ENCODE measurements at regions not wholly inside any gene's neighbourhood (a gene's known extent, or its start where the extent isn't known, plus 50 kb on each side); places are given as distances from the start of the nearest gene placed in this dataset.
"Not testable (repeated sequence)": the region's sequence is repeated elsewhere in the genome, so short reads cannot be mapped to it uniquely, and the experiment has no call there.

GRCh38 chr18:51323961-51324360 lies 126.5 kb upstream of the MEX3C start:
- DNase-seq (ENCODE audit: extremely low read depth, low read depth, low spot score), result no peak

- no peak for DNase-seq (ENCODE audit: extremely low read depth, low read depth, low spot score)
Observed at GRCh38 chr18:51330148-51330547, 132.7 kb upstream of the MEX3C start.

DNA sequence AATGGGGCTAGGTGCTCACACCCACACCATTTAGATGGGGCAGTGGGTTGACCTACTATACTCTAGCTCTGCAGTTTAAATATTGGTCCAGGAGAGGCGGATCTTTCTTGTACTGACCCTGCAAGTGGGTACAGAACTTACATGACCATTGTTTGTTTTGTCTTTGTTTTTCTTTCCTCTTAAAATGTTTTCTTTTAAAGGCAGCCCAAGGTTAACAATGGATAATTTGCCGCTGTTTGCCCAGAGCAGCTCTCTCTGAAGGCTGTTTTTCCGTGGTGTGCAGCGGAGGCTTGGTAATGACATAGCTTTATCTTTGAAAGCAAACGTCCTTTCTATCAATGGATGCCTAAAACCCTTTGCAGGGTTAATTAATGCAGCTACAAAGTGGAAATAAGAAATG lies 133.3 kb upstream of the MEX3C start:
- DNase-seq (ENCODE audit: extremely low read depth, low read depth, low spot score), result no peak

DNA sequence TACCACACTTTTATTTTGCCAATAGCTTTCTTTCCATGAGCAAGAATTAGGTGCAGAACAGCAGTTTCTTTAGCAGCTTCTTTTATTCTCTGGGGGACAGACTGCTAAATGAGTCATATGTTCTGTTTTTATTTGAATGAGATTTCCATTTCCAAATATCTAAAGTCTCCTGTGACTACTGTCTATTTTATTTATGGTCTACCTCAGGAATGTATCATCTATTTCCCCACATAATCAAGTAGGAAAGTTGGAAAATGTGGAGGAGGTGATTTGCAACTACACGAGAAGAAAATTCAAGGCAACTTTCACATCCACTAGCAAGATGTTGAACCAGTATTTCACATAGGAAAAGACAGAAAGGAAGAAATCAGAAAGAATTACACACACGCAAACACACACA lies 139.9 kb upstream of the MEX3C start:
- DNase-seq (ENCODE audit: extremely low read depth, low read depth, low spot score), result no peak

DNA sequence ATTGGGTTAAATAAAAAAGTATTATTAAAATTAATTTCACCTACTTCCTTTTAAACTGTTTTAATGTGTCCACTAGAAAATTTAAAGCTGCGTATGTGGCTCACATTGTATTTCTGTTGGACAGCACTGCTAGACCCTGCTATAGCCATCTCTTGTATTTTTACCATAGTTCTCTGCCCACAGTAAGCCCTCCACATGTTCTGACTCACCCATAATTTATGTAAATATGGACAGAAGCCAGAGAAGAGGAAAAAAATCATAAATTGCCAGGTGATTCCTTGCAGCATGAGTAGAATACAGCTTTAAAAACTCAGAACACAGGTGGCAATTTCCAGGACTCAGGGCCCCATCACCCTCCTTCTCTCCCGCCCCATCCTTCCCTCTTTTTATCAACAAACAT lies 142.4 kb upstream of the MEX3C start:
- no peak for DNase-seq (ENCODE audit: extremely low read depth, low read depth, low spot score)

GRCh38 chr18:51340332-51340731 lies 142.9 kb upstream of the MEX3C start:
- no peak for DNase-seq (ENCODE audit: extremely low read depth, low read depth, low spot score)

GRCh38 chr18:51342815-51343214 lies 145.3 kb upstream of the MEX3C start:
- DNase-seq (ENCODE audit: extremely low read depth, low read depth, low spot score), result no peak

- DNase-seq (ENCODE audit: extremely low read depth, low read depth, low spot score), result no peak
Observed at GRCh38 chr18:51345848-51346391, 148.4 kb upstream of the MEX3C start.

DNA sequence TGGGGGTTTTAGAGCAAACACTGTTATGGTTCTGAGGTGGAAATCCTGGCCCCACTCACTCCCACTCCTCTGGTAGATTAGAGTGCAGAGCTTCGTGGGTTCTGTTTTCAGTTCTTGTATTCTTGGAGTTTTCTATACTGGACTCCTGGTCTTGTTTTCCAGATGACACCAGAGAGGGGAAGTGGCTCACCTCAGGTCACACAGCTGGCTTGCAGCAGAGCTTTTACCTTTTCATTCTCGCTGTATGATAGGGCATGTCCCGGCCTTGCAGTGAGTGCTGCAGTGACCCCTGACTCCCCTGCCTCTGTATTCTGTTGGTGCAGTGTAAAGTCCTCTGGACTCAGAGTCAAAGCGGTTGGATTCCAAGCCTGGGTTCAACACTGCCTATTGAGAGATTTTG lies 148.9 kb upstream of the MEX3C start:
- DNase-seq (ENCODE audit: extremely low read depth, low read depth, low spot score), result no peak

GRCh38 chr18:51350081-51350480 lies 152.6 kb upstream of the MEX3C start:
- no peak for DNase-seq (ENCODE audit: extremely low read depth, low read depth, low spot score)

- no peak for DNase-seq (ENCODE audit: extremely low read depth, low read depth, low spot score)
Observed at GRCh38 chr18:51355841-51356240, 158.4 kb upstream of the MEX3C start.

GRCh38 chr18:51360301-51360700 lies 162.8 kb upstream of the MEX3C start:
- not testable (repeated sequence) for DNase-seq (ENCODE audit: extremely low read depth, low read depth, low spot score)

DNA sequence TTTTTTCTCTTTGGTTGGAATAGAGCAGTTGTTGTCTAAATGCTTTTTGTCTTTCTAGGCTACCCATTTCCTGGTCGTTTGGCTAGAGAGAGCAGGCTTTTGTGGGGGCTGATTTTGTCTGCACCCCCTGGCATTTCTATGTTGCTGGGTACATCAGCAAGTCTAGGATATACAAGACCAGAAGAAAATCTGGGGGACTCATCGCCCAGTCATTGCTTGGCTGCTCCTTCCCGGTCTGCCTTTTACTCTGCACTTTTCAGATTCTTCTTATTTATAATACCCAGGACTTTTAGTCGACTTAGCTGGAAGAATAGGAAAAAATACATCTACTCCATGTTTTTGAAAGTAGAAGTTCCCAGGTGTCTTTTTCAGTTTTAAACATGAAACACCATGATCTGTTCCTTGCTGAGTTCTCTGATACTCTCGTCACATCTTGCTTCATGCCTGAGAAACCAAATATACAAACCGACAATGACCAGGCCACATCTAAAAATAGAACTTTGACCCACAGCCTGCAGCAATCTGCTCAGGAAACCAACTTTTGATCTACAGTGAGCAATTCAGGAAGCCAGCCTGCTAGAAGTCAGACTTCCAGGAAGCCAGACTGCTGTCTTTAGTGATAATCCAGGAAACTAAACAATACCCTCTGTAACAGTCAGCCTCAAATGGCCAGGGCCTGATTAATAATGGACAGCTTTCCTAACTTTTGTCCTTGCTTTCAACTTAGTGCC lies 163.8 kb upstream of the MEX3C start:
- peak; percentile 42 for DNase-seq (ENCODE audit: extremely low read depth, low read depth, low spot score)

- DNase-seq (ENCODE audit: extremely low read depth, low read depth, low spot score), result no peak
Observed at GRCh38 chr18:51363384-51363783, 165.9 kb upstream of the MEX3C start.

- no peak for DNase-seq (ENCODE audit: extremely low read depth, low read depth, low spot score)
Observed at GRCh38 chr18:51370996-51371395, 173.5 kb upstream of the MEX3C start.

- no peak for DNase-seq (ENCODE audit: extremely low read depth, low read depth, low spot score)
Observed at GRCh38 chr18:51371929-51372328, 174.4 kb upstream of the MEX3C start.

- DNase-seq (ENCODE audit: extremely low read depth, low read depth, low spot score), result no peak
Observed at GRCh38 chr18:51382081-51382480, 184.6 kb upstream of the MEX3C start.

DNA sequence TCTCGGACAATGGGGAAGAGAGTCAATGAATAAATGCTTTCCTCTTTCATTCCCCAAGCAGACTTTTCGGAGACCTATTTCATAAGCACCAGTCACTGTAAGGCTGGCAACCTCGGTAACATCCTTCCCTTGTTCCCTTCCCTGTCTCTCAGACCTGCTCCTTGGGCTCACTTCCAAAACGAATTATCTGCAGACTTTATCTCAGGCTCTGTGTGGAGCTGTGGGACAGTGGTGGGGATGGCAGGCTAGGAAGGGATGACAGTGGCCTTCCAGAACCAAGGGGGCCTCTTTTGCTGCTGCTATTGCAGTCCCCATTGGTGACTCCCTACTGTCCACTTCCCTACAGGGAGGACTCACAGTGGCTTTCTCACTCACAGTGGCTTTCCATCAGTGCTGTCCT lies 185.6 kb upstream of the MEX3C start:
- DNase-seq (ENCODE audit: extremely low read depth, low read depth, low spot score), result no peak

DNA sequence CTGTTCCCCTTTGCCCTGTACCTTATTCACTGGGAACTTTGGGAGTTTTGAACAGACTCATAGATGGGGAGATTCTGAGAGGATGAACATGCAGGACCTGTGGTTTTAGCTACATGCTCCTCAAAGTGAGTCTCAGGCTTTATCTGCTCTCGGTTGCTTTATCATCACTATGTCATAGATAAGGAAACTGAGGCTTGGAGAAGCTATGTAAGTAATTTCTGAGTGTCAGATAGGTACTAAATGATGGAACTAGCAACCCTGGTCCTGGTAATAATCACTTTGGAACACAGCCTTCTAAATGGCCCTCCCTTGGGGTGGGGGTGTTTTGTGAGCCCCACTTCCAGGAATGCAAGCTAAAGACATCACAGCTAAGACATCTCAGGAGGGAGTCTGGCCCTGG lies 186.2 kb upstream of the MEX3C start:
- no peak for DNase-seq (ENCODE audit: extremely low read depth, low read depth, low spot score)

DNA sequence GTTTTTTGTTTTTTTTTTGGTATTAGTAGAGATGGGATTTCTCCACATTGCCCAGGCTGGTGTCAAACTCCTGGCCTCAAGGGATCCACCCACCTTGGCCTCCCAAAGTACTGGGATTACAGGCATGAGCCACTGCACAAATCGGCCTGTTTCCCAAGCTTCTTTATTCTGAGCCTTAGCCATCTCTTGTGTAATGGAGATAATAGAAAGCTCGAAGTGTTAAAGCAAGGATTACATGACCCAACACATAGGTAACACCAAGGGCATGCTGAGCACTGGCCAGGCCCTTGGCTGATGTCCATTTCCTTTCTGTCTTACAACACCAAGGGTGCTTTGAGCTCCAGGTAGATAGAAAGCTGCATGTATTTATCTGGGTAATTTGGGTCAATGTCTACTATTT lies 187.8 kb upstream of the MEX3C start:
- no peak for DNase-seq (ENCODE audit: extremely low read depth, low read depth, low spot score)

DNA sequence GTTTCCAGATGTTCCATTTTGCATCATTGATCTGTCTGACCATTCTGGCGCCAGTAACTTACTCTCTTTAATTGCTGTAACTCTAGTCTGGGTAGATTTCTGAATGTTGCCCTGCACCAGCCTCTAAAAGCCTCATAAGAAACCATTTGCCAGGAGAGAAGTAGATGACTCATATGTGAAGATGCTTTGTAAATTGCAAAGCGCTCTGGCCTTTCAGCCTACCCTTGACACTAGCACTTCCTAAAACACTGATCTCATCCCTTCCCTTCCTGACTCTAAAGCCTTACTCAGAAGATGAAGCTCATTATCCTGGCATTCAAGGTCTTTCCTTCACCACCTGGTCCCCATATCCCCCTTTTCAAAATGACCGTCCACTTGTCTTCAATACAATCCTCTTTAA lies 193.2 kb upstream of the MEX3C start:
- no peak for DNase-seq (ENCODE audit: extremely low read depth, low read depth, low spot score)

DNA sequence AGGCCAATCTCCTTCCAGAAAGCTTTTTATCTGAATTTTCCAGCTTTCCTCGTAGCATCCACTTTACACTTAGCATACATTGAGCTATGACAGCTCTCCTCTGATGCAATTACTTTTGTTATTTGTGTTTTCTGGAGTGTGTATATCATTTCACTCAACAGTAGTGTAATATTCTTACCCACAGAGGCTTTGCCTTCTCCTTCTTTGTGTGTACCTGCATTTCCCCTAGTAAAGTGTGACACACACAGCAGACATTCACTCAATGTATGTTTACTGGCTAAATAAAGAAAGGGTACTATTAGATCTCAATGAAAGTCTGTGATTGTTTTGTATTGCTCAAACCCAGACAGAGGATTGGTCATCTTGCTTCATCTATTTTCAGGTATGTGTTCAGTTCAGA lies 193.7 kb upstream of the MEX3C start:
- no peak for DNase-seq (ENCODE audit: extremely low read depth, low read depth, low spot score)

DNA sequence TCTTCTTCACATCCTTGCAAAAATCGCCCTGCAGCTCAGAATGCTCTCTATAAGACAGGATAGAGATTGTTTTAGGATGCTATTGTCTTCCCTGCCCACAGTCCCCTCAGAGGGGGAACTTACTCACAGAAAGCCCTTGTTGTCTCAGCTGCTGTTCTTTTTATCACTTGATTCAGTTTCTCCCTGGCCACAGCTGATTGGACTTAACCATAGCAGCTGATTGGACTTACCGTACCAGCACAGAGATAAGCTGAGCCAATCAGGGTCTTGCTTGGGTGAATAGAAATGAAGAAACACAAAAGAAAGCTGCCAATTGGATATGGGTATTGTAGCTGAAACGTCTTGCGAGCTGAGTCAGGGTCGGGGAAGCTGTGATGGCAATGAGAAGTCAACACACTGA lies 194.2 kb upstream of the MEX3C start:
- DNase-seq (ENCODE audit: extremely low read depth, low read depth, low spot score), result no peak
